ENCODE measurements at regions not wholly inside any gene's neighbourhood (a gene's known extent, or its start where the extent isn't known, plus 50 kb on each side); places are given as distances from the start of the nearest gene placed in this dataset.
A peak's percentile ranks its signal among the peaks of the same experiment; 100 is the strongest.

DNA sequence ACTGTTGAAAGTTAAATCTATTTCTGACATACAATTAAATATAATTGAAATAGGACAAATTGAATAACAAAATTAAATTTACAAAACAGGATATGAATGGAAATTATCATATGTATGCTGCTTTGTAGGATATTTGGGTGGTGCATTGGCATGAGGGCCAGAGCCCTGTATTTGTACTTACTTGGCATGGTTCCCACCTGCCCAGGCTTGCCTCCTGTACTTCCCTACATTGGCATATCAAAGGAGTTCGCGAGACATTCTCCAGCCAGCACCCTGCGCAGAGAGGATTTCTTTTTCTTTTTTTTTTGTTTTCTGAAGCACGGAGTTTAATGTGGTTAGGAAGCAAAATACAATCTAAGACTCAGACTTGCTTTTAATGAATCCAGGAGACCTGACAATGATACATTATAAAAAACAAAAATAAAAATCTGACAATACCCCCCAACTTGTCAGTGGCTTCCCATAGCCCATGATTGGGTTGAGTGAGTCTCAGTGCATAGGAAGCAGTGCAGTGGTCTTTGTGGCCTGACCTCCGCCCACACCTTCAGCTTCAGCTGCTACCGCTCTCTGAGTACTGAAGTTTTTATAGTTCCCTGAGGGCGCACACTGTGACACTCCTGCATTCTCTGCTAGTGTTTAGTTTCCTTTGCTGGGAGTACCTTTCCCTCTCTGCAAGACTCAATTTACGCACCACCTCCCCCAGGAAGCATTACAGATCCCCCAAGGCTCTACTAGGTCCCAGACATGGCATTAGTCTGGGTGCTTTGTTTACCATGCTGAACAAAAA, 440.8 kb downstream of the UTRN start:
- Histone ChIP-seq H3K9me3 (no peaks in the 10 kb centered on the region), H3K36me3 (ENCODE audit: control insufficient read depth, insufficient read depth, low read length) (no peaks in the 10 kb centered on the region), H3K4me3 (ENCODE audit: low read depth, low read length) (no peak overlapping the region), H3K4me1 (no peaks in the 10 kb centered on the region), H3K27me3 (replicated peaks; ENCODE audit: control insufficient read depth, insufficient read depth, low read length) (no peaks in the 10 kb centered on the region)
- Mint-ChIP-seq H3K9me3 (ENCODE audit: unreplicated experiment) (no peaks in the 10 kb centered on the region), H3K4me1 (ENCODE audit: low read depth, unreplicated experiment) (peaks cover 6% of the 10 kb centered on the region), H3K27me3 (ENCODE audit: insufficient read depth, unreplicated experiment) (no peaks in the 10 kb centered on the region), H3K4me3 (ENCODE audit: unreplicated experiment) (no peak overlapping the region), H3K36me3 (ENCODE audit: insufficient read depth, unreplicated experiment) (peaks cover 36% of the 10 kb centered on the region), H3K27ac (ENCODE audit: unreplicated experiment) (no peak overlapping the region)
- CTCF ChIA-PET = no interaction called here
- BruUV-seq (replicated peaks) = no TSS peak
- TF ChIP-seq CTCF (IDR thresholded peaks at IDR 0.05; ENCODE audit: insufficient read depth in 1 of 2, low read depth in 1 of 2, low read length in 1 of 2, severe bottlenecking in 1 of 2, unreplicated experiment in 1 of 2) = no peak
- peak in 1 of 2 experiments; percentile 39 for DNase-seq
- intact Hi-C loops (cut with micrococcal nuclease; ENCODE audit: unreplicated experiment) = no loop called here
- POLR2A ChIA-PET = no interaction called here

- Mint-ChIP-seq H3K9me3 (ENCODE audit: unreplicated experiment) (no peaks in the 10 kb centered on the region), H3K4me3 (ENCODE audit: unreplicated experiment) (no peak overlapping the region), H3K27ac (ENCODE audit: unreplicated experiment) (no peak overlapping the region), H3K36me3 (ENCODE audit: insufficient read depth, unreplicated experiment) (peaks cover 44% of the 10 kb centered on the region), H3K27me3 (ENCODE audit: insufficient read depth, unreplicated experiment) (no peaks in the 10 kb centered on the region), H3K4me1 (ENCODE audit: low read depth, unreplicated experiment) (peaks cover 6% of the 10 kb centered on the region)
- intact Hi-C loops (cut with micrococcal nuclease; ENCODE audit: unreplicated experiment) = no loop called here
- no peaks in the 10 kb centered on the region for H3K27me3 ChIP-seq (replicated peaks; ENCODE audit: control insufficient read depth, insufficient read depth, low read length)
- no peak for TF ChIP-seq CTCF (IDR thresholded peaks at IDR 0.05; ENCODE audit: insufficient read depth in 1 of 2, low read depth in 1 of 2, low read length in 1 of 2, severe bottlenecking in 1 of 2, unreplicated experiment in 1 of 2)
- DNase-seq = no peak
- CTCF ChIA-PET = no interaction called here
- no TSS peak for BruUV-seq (replicated peaks)
- no peak overlapping the region for H3K4me3 ChIP-seq (ENCODE audit: low read depth, low read length)
- H3K36me3 ChIP-seq (ENCODE audit: control insufficient read depth, insufficient read depth, low read length) = no peaks in the 10 kb centered on the region
- no peaks in the 10 kb centered on the region for H3K4me1 ChIP-seq
- POLR2A ChIA-PET = no interaction called here
- no peaks in the 10 kb centered on the region for H3K9me3 ChIP-seq
These were observed 443.7 kb downstream of the UTRN start for GRCh38 chr6:144728804-144729203.

DNA sequence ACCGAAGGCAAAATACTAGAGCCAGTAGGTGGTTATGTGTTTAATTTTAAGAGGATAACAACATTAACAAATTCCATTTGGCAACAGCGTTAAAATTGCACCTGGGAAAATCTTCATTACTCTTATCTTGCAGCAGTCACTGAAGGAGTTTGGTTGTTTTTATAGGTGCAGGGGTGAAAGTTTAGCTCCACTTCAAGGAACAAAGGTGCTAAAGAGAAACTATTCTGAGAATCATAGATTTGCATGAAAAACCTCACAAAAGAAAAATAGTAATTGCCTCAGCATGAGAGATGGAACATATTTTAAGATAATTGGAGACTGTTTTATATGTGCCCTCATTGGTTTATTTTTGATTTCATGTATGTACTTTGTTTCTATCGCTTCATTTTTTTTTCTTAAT, 444.4 kb downstream of the UTRN start:
- BruUV-seq (replicated peaks) = no TSS peak
- Mint-ChIP-seq H3K4me1 (ENCODE audit: low read depth, unreplicated experiment) (peaks cover 6% of the 10 kb centered on the region), H3K4me3 (ENCODE audit: unreplicated experiment) (no peak overlapping the region), H3K27me3 (ENCODE audit: insufficient read depth, unreplicated experiment) (no peaks in the 10 kb centered on the region), H3K27ac (ENCODE audit: unreplicated experiment) (no peak overlapping the region), H3K36me3 (ENCODE audit: insufficient read depth, unreplicated experiment) (peaks cover 51% of the 10 kb centered on the region), H3K9me3 (ENCODE audit: unreplicated experiment) (no peaks in the 10 kb centered on the region)
- no peaks in the 10 kb centered on the region for H3K9me3 ChIP-seq
- no peak for TF ChIP-seq CTCF (IDR thresholded peaks at IDR 0.05; ENCODE audit: insufficient read depth in 1 of 2, low read depth in 1 of 2, low read length in 1 of 2, severe bottlenecking in 1 of 2, unreplicated experiment in 1 of 2)
- POLR2A ChIA-PET = no interaction called here
- no peaks in the 10 kb centered on the region for H3K4me1 ChIP-seq
- no peak for DNase-seq
- CTCF ChIA-PET = no interaction called here
- H3K4me3 ChIP-seq (ENCODE audit: low read depth, low read length) = no peak overlapping the region
- intact Hi-C loops (cut with micrococcal nuclease; ENCODE audit: unreplicated experiment) = no loop called here
- H3K36me3 ChIP-seq (ENCODE audit: control insufficient read depth, insufficient read depth, low read length) = no peaks in the 10 kb centered on the region
- no peaks in the 10 kb centered on the region for H3K27me3 ChIP-seq (replicated peaks; ENCODE audit: control insufficient read depth, insufficient read depth, low read length)
